GM12873 (cell line): ENCODE measurements at regions not wholly inside any gene's neighbourhood (a gene's known extent, or its start where the extent isn't known, plus 50 kb on each side); places are given as distances from the start of the nearest gene placed in this dataset.

Source experiments
- CTCF ChIP-seq: IDR thresholded peaks from 2 replicates; pipeline ENCODE4 v1.5.1; 2012; ENCODE audit warnings: low read depth, mild to moderate bottlenecking, moderate library complexity, low read length, control low read depth; ENCODE audit not compliant: insufficient read depth; ENCODE audit errors: missing control alignments

- no peak for TF ChIP-seq CTCF
Observed at GRCh38 chr3:102745881-102746280, 311.1 kb downstream of the ZPLD1 start.

GRCh38 chr3:102747611-102748010, 312.8 kb downstream of the ZPLD1 start:
- no peak for TF ChIP-seq CTCF

- TF ChIP-seq CTCF: no peak
Observed at GRCh38 chr3:102748646-102749045, 313.8 kb downstream of the ZPLD1 start.

GRCh38 chr3:102750322-102750721, 315.5 kb downstream of the ZPLD1 start:
- no peak for TF ChIP-seq CTCF

- no peak for TF ChIP-seq CTCF
Observed at GRCh38 chr3:102753901-102754300, 319.1 kb downstream of the ZPLD1 start.

GRCh38 chr3:102756706-102757105, 321.9 kb downstream of the ZPLD1 start:
- TF ChIP-seq CTCF: no peak

- no peak for TF ChIP-seq CTCF
Observed at GRCh38 chr3:102757950-102758349, 323.1 kb downstream of the ZPLD1 start.

- no peak for TF ChIP-seq CTCF
Observed at GRCh38 chr3:102761766-102762165, 327.0 kb downstream of the ZPLD1 start.
